H1 (cell line): ENCODE measurements at regions not wholly inside any gene's neighbourhood (a gene's known extent, or its start where the extent isn't known, plus 50 kb on each side); places are given as distances from the start of the nearest gene placed in this dataset.

ENCODE experiments used
- BCL11A ChIP-seq, 2 experiments: IDR thresholded peaks; one replicate each; pipeline ENCODE4 v1.6.1; 2011; ENCODE audit warnings: low read depth in 2 of 2, low read length in 2 of 2, mild to moderate bottlenecking in 2 of 2
- CHD2 ChIP-seq: IDR thresholded peaks from 2 replicates; pipeline ENCODE4 v1.6.1; 2012; ENCODE audit warnings: low read length, improper control_type of control experiment
- CHD7 ChIP-seq: fragments of 300-600 bp; sonication (generic); IDR thresholded peaks from 2 replicates; pipeline ENCODE4 v1.7.1; 2012; ENCODE audit warnings: low read length, moderate library complexity, mild to moderate bottlenecking, inconsistent platforms; ENCODE audit not compliant: insufficient replicate concordance
- EP300 ChIP-seq, 2 experiments: IDR thresholded peaks; 1 replicate in 1 of 2; 2 replicates in 1 of 2; pipeline ENCODE4 v1.6.1; 2011 to 2012; ENCODE audit warnings: low read depth in 2 of 2, low read length in 2 of 2, mild to moderate bottlenecking in 2 of 2, borderline replicate concordance in 1 of 2, inconsistent platforms in 1 of 2, moderate library complexity in 1 of 2
- KDM5A ChIP-seq: fragments of 200-600 bp; IDR thresholded peaks from 2 replicates; pipeline ENCODE4 v1.7.1; 2012; ENCODE audit warnings: mild to moderate bottlenecking, low read length, inconsistent platforms, mixed read lengths
- RAD21 ChIP-seq, 2 experiments: IDR thresholded peaks in 1 of 2; conservative IDR thresholded peaks in 1 of 2; 2 replicates each; pipeline ENCODE4 v1.6.1; 2011; ENCODE audit warnings: low read depth in 2 of 2, low read length in 2 of 2, improper control_type of control experiment in 1 of 2, inconsistent platforms in 1 of 2, mild to moderate bottlenecking in 1 of 2, moderate library complexity in 1 of 2
- SIRT6 ChIP-seq: IDR thresholded peaks from one replicate; pipeline ENCODE4 v1.7.1; 2012; ENCODE audit warnings: low read length, inconsistent platforms
- TCF12 ChIP-seq: IDR thresholded peaks from 2 replicates; pipeline ENCODE4 v1.6.1; 2011; ENCODE audit warnings: low read depth, mild to moderate bottlenecking, low read length
- ZNF274 ChIP-seq: IDR thresholded peaks from 2 replicates; pipeline ENCODE4 v1.7.0; 2012; ENCODE audit warnings: low read length, borderline replicate concordance; ENCODE audit errors: extremely low read depth
- TF ChIP-seq, protein P1 (sequence below), 3 experiments: IDR thresholded peaks; 1 replicate in 2 of 3; 2 replicates in 1 of 3; pipeline versions ENCODE4 v1.5.1 to v1.6.1; 2011; ENCODE audit warnings: low read length in 3 of 3, mild to moderate bottlenecking in 3 of 3, inconsistent platforms in 2 of 3, low read depth in 1 of 3, moderate library complexity in 1 of 3; ENCODE audit not compliant: insufficient read depth in 1 of 3; ENCODE audit errors: control extremely low read depth in 1 of 3
- TF ChIP-seq, protein P2 (sequence below): IDR thresholded peaks from 2 replicates; pipeline ENCODE4 v1.6.1; 2012; ENCODE audit warnings: inconsistent platforms

- TF ChIP-seq, protein P1, sequence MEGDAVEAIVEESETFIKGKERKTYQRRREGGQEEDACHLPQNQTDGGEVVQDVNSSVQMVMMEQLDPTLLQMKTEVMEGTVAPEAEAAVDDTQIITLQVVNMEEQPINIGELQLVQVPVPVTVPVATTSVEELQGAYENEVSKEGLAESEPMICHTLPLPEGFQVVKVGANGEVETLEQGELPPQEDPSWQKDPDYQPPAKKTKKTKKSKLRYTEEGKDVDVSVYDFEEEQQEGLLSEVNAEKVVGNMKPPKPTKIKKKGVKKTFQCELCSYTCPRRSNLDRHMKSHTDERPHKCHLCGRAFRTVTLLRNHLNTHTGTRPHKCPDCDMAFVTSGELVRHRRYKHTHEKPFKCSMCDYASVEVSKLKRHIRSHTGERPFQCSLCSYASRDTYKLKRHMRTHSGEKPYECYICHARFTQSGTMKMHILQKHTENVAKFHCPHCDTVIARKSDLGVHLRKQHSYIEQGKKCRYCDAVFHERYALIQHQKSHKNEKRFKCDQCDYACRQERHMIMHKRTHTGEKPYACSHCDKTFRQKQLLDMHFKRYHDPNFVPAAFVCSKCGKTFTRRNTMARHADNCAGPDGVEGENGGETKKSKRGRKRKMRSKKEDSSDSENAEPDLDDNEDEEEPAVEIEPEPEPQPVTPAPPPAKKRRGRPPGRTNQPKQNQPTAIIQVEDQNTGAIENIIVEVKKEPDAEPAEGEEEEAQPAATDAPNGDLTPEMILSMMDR (IDR thresholded peaks at IDR 0.05; ENCODE audit: control extremely low read depth in 1 of 3, insufficient read depth in 1 of 3, low read depth in 1 of 3, low read length in 3 of 3) = no peak
- TF ChIP-seq, protein P2, sequence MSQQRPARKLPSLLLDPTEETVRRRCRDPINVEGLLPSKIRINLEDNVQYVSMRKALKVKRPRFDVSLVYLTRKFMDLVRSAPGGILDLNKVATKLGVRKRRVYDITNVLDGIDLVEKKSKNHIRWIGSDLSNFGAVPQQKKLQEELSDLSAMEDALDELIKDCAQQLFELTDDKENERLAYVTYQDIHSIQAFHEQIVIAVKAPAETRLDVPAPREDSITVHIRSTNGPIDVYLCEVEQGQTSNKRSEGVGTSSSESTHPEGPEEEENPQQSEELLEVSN = no peak
- no peak for TF ChIP-seq SIRT6
- TF ChIP-seq TCF12 = no peak
- no peak for TF ChIP-seq EP300 (IDR thresholded peaks at IDR 0.05; ENCODE audit: borderline replicate concordance in 1 of 2, low read depth in 2 of 2, low read length in 2 of 2)
- no peak for TF ChIP-seq CHD2
- no peak for TF ChIP-seq KDM5A
- no peak for TF ChIP-seq CHD7
- TF ChIP-seq RAD21 (IDR thresholded peaks at IDR 0.05 in 1 of 2, conservative IDR thresholded peaks at IDR 0.05 in 1 of 2; ENCODE audit: low read depth in 2 of 2, low read length in 2 of 2) = no peak
- TF ChIP-seq ZNF274 = no peak
- TF ChIP-seq BCL11A (IDR thresholded peaks at IDR 0.05; ENCODE audit: low read depth in 2 of 2, low read length in 2 of 2) = no peak
Observed at GRCh38 chr10:56624082-56624481, 263.0 kb upstream of the ZWINT start.
